Esophagus squamous epithelium (tissue), 4 donors: ENCODE measurements at regions not wholly inside any gene's neighbourhood (a gene's known extent, or its start where the extent isn't known, plus 50 kb on each side); places are given as distances from the start of the nearest gene placed in this dataset.

Experiments used
- CTCF ChIP-seq, 6 experiments: fragments of 450-650 bp in 4 of 6; fragments of 200-600 bp in 2 of 6; sonication (generic) in 2 of 6; IDR thresholded peaks; one replicate each; pipeline ENCODE4 v1.5.1; 2016 to 2019; ENCODE audit warnings: antibody characterized with exemption in 6 of 6, mild to moderate bottlenecking in 4 of 6, moderate library complexity in 4 of 6
- POLR2A ChIP-seq, 4 donors: fragments of 450-650 bp; IDR thresholded peaks; one replicate each; pipeline ENCODE4 v1.6.1; 2017; ENCODE audit warnings: antibody characterized with exemption in 4 of 4, mild to moderate bottlenecking in 4 of 4, moderate library complexity in 3 of 4

- TF ChIP-seq CTCF (IDR thresholded peaks at IDR 0.05) (no peak), POLR2A (IDR thresholded peaks at IDR 0.05) (no peak)
Measured at GRCh38 chr5:8581047-8581446, 712.1 kb downstream of the MTRR start.
